Endothelial cell of umbilical vein (primary cell): ENCODE measurements at regions not wholly inside any gene's neighbourhood (a gene's known extent, or its start where the extent isn't known, plus 50 kb on each side); places are given as distances from the start of the nearest gene placed in this dataset.

ENCODE experiments used
- BruUV-seq: library from RNA; stranded (reverse); fragments of 400-500 nt; replicated peaks from 2 replicates; lab custom pipeline; 2021; lab: Mats Ljungman, UMichigan
- CTCF ChIA-PET: fragments of 300-600, 350-600 bp; sonication (Branson Sonifier 250); formaldehyde crosslinking; loops from one replicate; lab custom pipeline; 2021; ENCODE audit warnings: antibody characterized with exemption, inconsistent platforms; lab: Charles Lee
- POLR2A ChIA-PET: fragments of 300-600, 350-600 bp; sonication (Branson Sonifier 250); formaldehyde crosslinking; loops from one replicate; lab custom pipeline; 2021; ENCODE audit warnings: antibody characterized with exemption, inconsistent platforms; lab: Charles Lee
- DNase-seq: peaks from one replicate; pipeline ENCODE4 v3.0.0-alpha.2; 2011; ENCODE audit warnings: low read depth, low spot score
- FAIRE-seq: peaks from 2 replicates; lab custom pipeline; 2011; peaks lifted over from hg19 to GRCh38; lab: Jason Lieb, UNC
- H2AFZ ChIP-seq: 2 replicates; pipeline ENCODE4 v1.6.0; 2012; ENCODE audit warnings: low read depth, low read length, control low read depth, inconsistent platforms
- H3K27ac ChIP-seq: 2 replicates; pipeline ENCODE4 v1.5.1; 2011; ENCODE audit warnings: low read depth, mild to moderate bottlenecking, control low read depth, low read length, moderate library complexity; ENCODE audit not compliant: insufficient read depth
- H3K27me3 ChIP-seq, 2 experiments: 2 replicates each; pipeline versions ENCODE4 v1.6.0 to v1.6.1; 2011; ENCODE audit warnings: low read length in 2 of 2, mixed read lengths in 1 of 2; ENCODE audit not compliant: control insufficient read depth in 2 of 2, insufficient read depth in 2 of 2
- H3K36me3 ChIP-seq, 2 experiments: 2 replicates in 1 of 2; 3 replicates in 1 of 2; pipeline ENCODE4 v1.5.1; 2011; ENCODE audit warnings: low read length in 2 of 2, mild to moderate bottlenecking in 1 of 2, moderate library complexity in 1 of 2; ENCODE audit not compliant: control insufficient read depth in 2 of 2, insufficient read depth in 2 of 2; ENCODE audit errors: extremely low read depth in 1 of 2
- H3K4me1 ChIP-seq: 3 replicates; pipeline ENCODE4 v1.5.1; 2011; ENCODE audit warnings: mild to moderate bottlenecking, low read length; ENCODE audit not compliant: control insufficient read depth, insufficient read depth; ENCODE audit errors: extremely low read depth
- H3K4me2 ChIP-seq: 2 replicates; pipeline ENCODE4 v1.6.1; 2011; ENCODE audit warnings: low read length, control low read depth, mixed read lengths; ENCODE audit not compliant: insufficient read depth
- H3K4me3 ChIP-seq, 3 experiments: fragments of 200-600 bp in 1 of 3; sonication (generic), shearing (Covaris generic) in 1 of 3; replicated peaks in 1 of 3; 2 replicates each; pipeline ENCODE4 v1.5.1; 2011 to 2016; ENCODE audit warnings: control low read depth in 3 of 3, low read length in 3 of 3, mild to moderate bottlenecking in 2 of 3, inconsistent platforms in 1 of 3, low read depth in 1 of 3, moderate library complexity in 1 of 3; ENCODE audit not compliant: insufficient read depth in 1 of 3
- H3K79me2 ChIP-seq: 2 replicates; pipeline ENCODE4 v1.6.0; 2012; ENCODE audit warnings: low read length, inconsistent platforms; ENCODE audit not compliant: control insufficient read depth, insufficient read depth
- H3K9ac ChIP-seq: replicated peaks from 2 replicates; pipeline ENCODE3; 2011; ENCODE audit warnings: low read length, control low read depth; ENCODE audit not compliant: insufficient read depth; ENCODE audit errors: extremely low read depth
- H3K9me1 ChIP-seq: replicated peaks from 3 replicates; pipeline ENCODE4 v1.6.0; 2011; ENCODE audit warnings: mild to moderate bottlenecking, low read length; ENCODE audit not compliant: control insufficient read depth, insufficient read depth; ENCODE audit errors: extremely low read depth
- H3K9me3 ChIP-seq: replicated peaks from 2 replicates; pipeline ENCODE4 v1.5.1; 2012; ENCODE audit warnings: low read length, inconsistent platforms; ENCODE audit not compliant: control insufficient read depth, insufficient read depth
- H4K20me1 ChIP-seq: replicated peaks from 2 replicates; pipeline ENCODE3; 2011; ENCODE audit warnings: mild to moderate bottlenecking, low read length; ENCODE audit not compliant: control insufficient read depth, insufficient read depth; ENCODE audit errors: extremely low read depth
- EZH2 ChIP-seq: IDR thresholded peaks from 2 replicates; pipeline ENCODE4 v1.6.1; 2012; ENCODE audit warnings: borderline replicate concordance, low read depth, mild to moderate bottlenecking, moderate library complexity, low read length, inconsistent platforms; ENCODE audit not compliant: severe bottlenecking
- FOS ChIP-seq: IDR thresholded peaks from 2 replicates; pipeline ENCODE4 v1.6.1; 2011; ENCODE audit warnings: mild to moderate bottlenecking, low read length, moderate library complexity, borderline replicate concordance; ENCODE audit not compliant: insufficient read depth
- GATA2 ChIP-seq: IDR thresholded peaks from 2 replicates; pipeline ENCODE4 v1.7.0; 2011; ENCODE audit warnings: low read depth, mild to moderate bottlenecking, moderate library complexity, mixed read lengths, low read length; ENCODE audit not compliant: insufficient read length, insufficient read depth
- JUN ChIP-seq: IDR thresholded peaks from 2 replicates; pipeline ENCODE4 v1.6.1; 2011; ENCODE audit warnings: borderline replicate concordance, low read depth; ENCODE audit not compliant: insufficient read length, insufficient read depth
- MAX ChIP-seq: IDR thresholded peaks from 2 replicates; pipeline ENCODE4 v1.6.1; 2011; ENCODE audit not compliant: insufficient read depth, insufficient read length
- MYC ChIP-seq: IDR thresholded peaks from one replicate; pipeline ENCODE4 v1.6.1; 2011; ENCODE audit warnings: mild to moderate bottlenecking, low read depth, low read length
- POLR2A ChIP-seq: IDR thresholded peaks from 2 replicates; pipeline ENCODE4 v1.6.1; 2012; ENCODE audit warnings: low read depth, mild to moderate bottlenecking, control low read depth, low read length
- POLR2AphosphoS5 ChIP-seq: IDR thresholded peaks from 2 replicates; pipeline ENCODE4 v1.6.1; 2012; ENCODE audit warnings: low read depth, mild to moderate bottlenecking, control low read depth, low read length, moderate library complexity; ENCODE audit not compliant: insufficient read depth
- dilution Hi-C: fragments of 300-500 bp; cut with MboI; formaldehyde crosslinking; loops from one replicate; pipeline ENCODE4 v1.15.0; 2019; ENCODE audit warnings: low sequenced_read_pairs; ENCODE audit not compliant: extremely low pct_ligation_motif_present
- intact Hi-C: fragments of 100-400 bp; cut with micrococcal nuclease; formaldehyde crosslinking; loops from one replicate; pipeline ENCODE4 v1.10.0; 2022
- TF ChIP-seq, protein P1 (sequence below), 2 donors: IDR thresholded peaks; 1 replicate in 1 of 2; 2 replicates in 1 of 2; pipeline ENCODE4 v1.5.1; 2011; ENCODE audit warnings: low read length in 2 of 2, mild to moderate bottlenecking in 2 of 2, moderate library complexity in 2 of 2, control low read depth in 1 of 2, inconsistent platforms in 1 of 2, low read depth in 1 of 2; ENCODE audit not compliant: insufficient read depth in 1 of 2; ENCODE audit errors: extremely low read depth in 1 of 2

GRCh38 chr22:26769663-26770062, 112.3 kb downstream of the MIAT start:
- H3K27ac ChIP-seq = no peak overlapping the region
- CTCF ChIA-PET = no interaction called here
- dilution Hi-C loops = no loop called here
- FAIRE-seq (no peak), DNase-seq (no peak)
- H3K4me1 ChIP-seq = no peaks in the 10 kb centered on the region
- H3K36me3 ChIP-seq = no peaks in the 10 kb centered on the region
- H3K79me2 ChIP-seq = no peaks in the 10 kb centered on the region
- no peak overlapping the region for H3K4me3 ChIP-seq
- no TSS peak for BruUV-seq
- H4K20me1 ChIP-seq = no peaks in the 10 kb centered on the region
- H3K9ac ChIP-seq = no peak overlapping the region
- H3K4me2 ChIP-seq = no peak overlapping the region
- intact Hi-C loops = no loop called here
- no peak overlapping the region for H2AFZ ChIP-seq
- no peaks in the 10 kb centered on the region for H3K27me3 ChIP-seq
- no peaks in the 10 kb centered on the region for H3K9me3 ChIP-seq
- POLR2A ChIA-PET = no interaction called here
- TF ChIP-seq MAX = no peak
- TF ChIP-seq, protein P1, sequence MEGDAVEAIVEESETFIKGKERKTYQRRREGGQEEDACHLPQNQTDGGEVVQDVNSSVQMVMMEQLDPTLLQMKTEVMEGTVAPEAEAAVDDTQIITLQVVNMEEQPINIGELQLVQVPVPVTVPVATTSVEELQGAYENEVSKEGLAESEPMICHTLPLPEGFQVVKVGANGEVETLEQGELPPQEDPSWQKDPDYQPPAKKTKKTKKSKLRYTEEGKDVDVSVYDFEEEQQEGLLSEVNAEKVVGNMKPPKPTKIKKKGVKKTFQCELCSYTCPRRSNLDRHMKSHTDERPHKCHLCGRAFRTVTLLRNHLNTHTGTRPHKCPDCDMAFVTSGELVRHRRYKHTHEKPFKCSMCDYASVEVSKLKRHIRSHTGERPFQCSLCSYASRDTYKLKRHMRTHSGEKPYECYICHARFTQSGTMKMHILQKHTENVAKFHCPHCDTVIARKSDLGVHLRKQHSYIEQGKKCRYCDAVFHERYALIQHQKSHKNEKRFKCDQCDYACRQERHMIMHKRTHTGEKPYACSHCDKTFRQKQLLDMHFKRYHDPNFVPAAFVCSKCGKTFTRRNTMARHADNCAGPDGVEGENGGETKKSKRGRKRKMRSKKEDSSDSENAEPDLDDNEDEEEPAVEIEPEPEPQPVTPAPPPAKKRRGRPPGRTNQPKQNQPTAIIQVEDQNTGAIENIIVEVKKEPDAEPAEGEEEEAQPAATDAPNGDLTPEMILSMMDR (IDR thresholded peaks at IDR 0.05; ENCODE audit: extremely low read depth in 1 of 2, insufficient read depth in 1 of 2, low read depth in 1 of 2, low read length in 2 of 2) = no peak
- no peak for TF ChIP-seq MYC
- H3K9me1 ChIP-seq = no peaks in the 10 kb centered on the region

GRCh38 chr22:26770624-26771023, 113.2 kb downstream of the MIAT start:
- Histone ChIP-seq H3K9me1 (no peaks in the 10 kb centered on the region), H3K79me2 (no peaks in the 10 kb centered on the region), H3K4me3 (no peak overlapping the region), H4K20me1 (no peaks in the 10 kb centered on the region), H3K27me3 (no peaks in the 10 kb centered on the region), H2AFZ (no peak overlapping the region), H3K9me3 (no peaks in the 10 kb centered on the region), H3K4me2 (no peak overlapping the region), H3K9ac (no peak overlapping the region), H3K4me1 (no peaks in the 10 kb centered on the region), H3K27ac (no peak overlapping the region), H3K36me3 (no peaks in the 10 kb centered on the region)
- TF ChIP-seq, protein P1 (IDR thresholded peaks at IDR 0.05; ENCODE audit: extremely low read depth in 1 of 2, insufficient read depth in 1 of 2, low read depth in 1 of 2, low read length in 2 of 2) = no peak
- TF ChIP-seq JUN = no peak
- TF ChIP-seq FOS = no peak
- no peak for TF ChIP-seq POLR2AphosphoS5
- no peak for TF ChIP-seq MYC
- no peak for TF ChIP-seq MAX
- no peak for TF ChIP-seq EZH2
- no peak for TF ChIP-seq POLR2A
- no peak for TF ChIP-seq GATA2
- DNase-seq = no peak
- CTCF ChIA-PET = no interaction called here
- intact Hi-C loops (no loop called here), dilution Hi-C loops (no loop called here)
- no TSS peak for BruUV-seq
- POLR2A ChIA-PET = no interaction called here
- FAIRE-seq = no peak
